ENCODE measurements at regions not wholly inside any gene's neighbourhood (a gene's known extent, or its start where the extent isn't known, plus 50 kb on each side); places are given as distances from the start of the nearest gene placed in this dataset.

DNA sequence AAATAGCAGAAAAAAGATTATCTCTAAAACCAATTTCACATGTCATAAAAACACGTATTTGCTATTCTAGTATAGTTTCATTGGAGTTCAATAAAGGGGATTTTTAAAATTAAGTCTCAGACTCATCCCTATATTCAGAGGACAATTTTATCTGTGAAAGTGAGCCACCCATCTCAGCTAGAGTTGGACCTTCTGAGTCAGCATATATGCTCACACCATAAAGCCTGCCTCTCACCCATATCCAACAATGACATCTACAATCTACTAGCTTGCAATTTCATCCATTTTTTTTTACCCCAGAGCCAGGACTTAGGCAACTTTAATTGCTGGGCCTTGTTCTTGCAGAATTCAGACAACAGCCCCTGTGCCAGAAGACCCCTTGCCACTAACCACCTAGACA, 165.3 kb upstream of the DYNLRB2 start:
- no peaks in the 10 kb centered on the region for H3K79me2 ChIP-seq (ENCODE audit: control insufficient read depth, low read length)
- H3K36me3 ChIP-seq (ENCODE audit: control insufficient read depth, low read length): no peaks in the 10 kb centered on the region
- TF ChIP-seq, protein P1, sequence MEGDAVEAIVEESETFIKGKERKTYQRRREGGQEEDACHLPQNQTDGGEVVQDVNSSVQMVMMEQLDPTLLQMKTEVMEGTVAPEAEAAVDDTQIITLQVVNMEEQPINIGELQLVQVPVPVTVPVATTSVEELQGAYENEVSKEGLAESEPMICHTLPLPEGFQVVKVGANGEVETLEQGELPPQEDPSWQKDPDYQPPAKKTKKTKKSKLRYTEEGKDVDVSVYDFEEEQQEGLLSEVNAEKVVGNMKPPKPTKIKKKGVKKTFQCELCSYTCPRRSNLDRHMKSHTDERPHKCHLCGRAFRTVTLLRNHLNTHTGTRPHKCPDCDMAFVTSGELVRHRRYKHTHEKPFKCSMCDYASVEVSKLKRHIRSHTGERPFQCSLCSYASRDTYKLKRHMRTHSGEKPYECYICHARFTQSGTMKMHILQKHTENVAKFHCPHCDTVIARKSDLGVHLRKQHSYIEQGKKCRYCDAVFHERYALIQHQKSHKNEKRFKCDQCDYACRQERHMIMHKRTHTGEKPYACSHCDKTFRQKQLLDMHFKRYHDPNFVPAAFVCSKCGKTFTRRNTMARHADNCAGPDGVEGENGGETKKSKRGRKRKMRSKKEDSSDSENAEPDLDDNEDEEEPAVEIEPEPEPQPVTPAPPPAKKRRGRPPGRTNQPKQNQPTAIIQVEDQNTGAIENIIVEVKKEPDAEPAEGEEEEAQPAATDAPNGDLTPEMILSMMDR (IDR thresholded peaks at IDR 0.05; ENCODE audit: low read depth, low read length, poor library complexity, severe bottlenecking): no peak
- TF ChIP-seq EZH2phosphoT487 (IDR thresholded peaks at IDR 0.05; ENCODE audit: borderline replicate concordance, low read length): no peak
- H3K4me1 ChIP-seq (ENCODE audit: control insufficient read depth, low read length): no peaks in the 10 kb centered on the region
- H3K4me3 ChIP-seq (ENCODE audit: low read length): no peak overlapping the region
- H3K9me3 ChIP-seq (ENCODE audit: control insufficient read depth, insufficient read depth, low read length): no peaks in the 10 kb centered on the region
- H3K27ac ChIP-seq (ENCODE audit: low read depth, low read length): no peak overlapping the region
- no peaks in the 10 kb centered on the region for H4K20me1 ChIP-seq (ENCODE audit: control insufficient read depth, insufficient read depth, low read depth, low read length)
- no peaks in the 10 kb centered on the region for H3K27me3 ChIP-seq (ENCODE audit: control insufficient read depth, low read length)
- no peak overlapping the region for H3K4me2 ChIP-seq (ENCODE audit: low read length)
- H3K9me2 ChIP-seq (replicated peaks; ENCODE audit: control insufficient read depth, low read length): no peaks in the 10 kb centered on the region
- H3F3A ChIP-seq (ENCODE audit: control insufficient read depth, insufficient read depth): no peaks in the 10 kb centered on the region

DNA sequence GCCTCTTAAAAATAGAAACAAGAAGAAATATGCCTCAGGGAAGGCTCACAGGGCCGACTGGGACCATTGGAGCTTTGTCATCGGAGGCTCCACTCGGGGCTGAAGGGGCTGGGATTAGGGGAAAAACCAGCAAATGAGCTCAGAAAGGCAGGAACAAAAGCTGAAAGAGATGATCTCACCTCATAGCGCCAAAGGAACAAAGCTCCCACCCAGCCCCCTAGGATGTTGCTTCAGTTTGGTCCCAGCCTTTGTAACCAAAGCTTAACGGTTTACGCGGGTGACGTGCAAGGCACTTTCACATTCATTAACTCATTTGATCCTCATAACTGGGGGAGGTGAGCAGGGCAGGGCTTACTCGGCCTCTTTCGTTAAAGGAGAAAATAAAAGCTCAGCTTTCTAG, 168.5 kb upstream of the DYNLRB2 start:
- H3K9me2 ChIP-seq (replicated peaks; ENCODE audit: control insufficient read depth, low read length): no peaks in the 10 kb centered on the region
- no peak overlapping the region for H3K4me3 ChIP-seq (ENCODE audit: low read length)
- no peaks in the 10 kb centered on the region for H4K20me1 ChIP-seq (ENCODE audit: control insufficient read depth, insufficient read depth, low read depth, low read length)
- H3K79me2 ChIP-seq (ENCODE audit: control insufficient read depth, low read length): no peaks in the 10 kb centered on the region
- TF ChIP-seq, protein P1 (IDR thresholded peaks at IDR 0.05; ENCODE audit: low read depth, low read length, poor library complexity, severe bottlenecking): no peak
- TF ChIP-seq EZH2phosphoT487 (IDR thresholded peaks at IDR 0.05; ENCODE audit: borderline replicate concordance, low read length): no peak
- H3K27ac ChIP-seq (ENCODE audit: low read depth, low read length): no peak overlapping the region
- H3K27me3 ChIP-seq (ENCODE audit: control insufficient read depth, low read length): no peaks in the 10 kb centered on the region
- H3K36me3 ChIP-seq (ENCODE audit: control insufficient read depth, low read length): no peaks in the 10 kb centered on the region
- H3K9me3 ChIP-seq (ENCODE audit: control insufficient read depth, insufficient read depth, low read length): no peaks in the 10 kb centered on the region
- H3F3A ChIP-seq (ENCODE audit: control insufficient read depth, insufficient read depth): no peaks in the 10 kb centered on the region
- no peak overlapping the region for H3K4me2 ChIP-seq (ENCODE audit: low read length)
- H3K4me1 ChIP-seq (ENCODE audit: control insufficient read depth, low read length): no peaks in the 10 kb centered on the region

DNA sequence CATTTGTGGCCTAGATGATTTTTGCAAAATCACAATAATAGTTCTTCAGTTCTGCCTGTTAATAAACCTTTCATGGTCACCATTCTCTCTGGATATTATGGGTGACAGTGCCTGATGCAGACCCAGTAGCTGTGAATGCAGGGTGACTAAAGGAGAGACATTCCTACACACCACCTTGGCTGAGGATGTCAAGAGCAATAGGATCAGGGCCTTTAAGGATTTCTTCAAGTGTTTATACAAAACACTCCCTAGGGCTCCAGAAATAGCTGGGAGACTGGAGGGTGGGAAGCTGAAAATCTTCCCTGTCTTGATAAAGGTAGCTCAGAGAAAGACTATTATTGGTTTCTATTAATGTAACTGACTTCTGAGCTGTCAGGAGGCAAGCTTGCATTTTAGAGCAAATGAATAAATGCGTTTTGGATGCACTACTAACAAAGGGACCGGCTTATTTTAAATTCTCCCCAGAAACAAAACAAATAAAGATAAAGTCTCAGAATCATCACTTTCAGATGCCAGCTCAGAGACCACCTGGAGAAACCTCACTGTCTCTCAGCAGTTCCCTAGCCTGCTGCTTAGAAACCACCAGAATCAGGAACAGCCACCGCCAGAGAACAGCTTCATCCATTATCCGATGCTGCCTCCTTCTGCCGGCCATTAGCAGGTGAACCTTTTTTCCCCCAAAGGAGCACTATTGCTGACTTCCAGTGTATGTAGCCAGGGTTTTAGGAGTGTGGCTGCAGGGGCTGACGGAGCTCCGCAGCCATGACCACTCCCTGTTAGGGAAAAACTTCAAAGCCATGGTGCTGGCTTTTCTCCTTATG, 171.4 kb upstream of the DYNLRB2 start:
- no peak overlapping the region for H3K4me3 ChIP-seq (ENCODE audit: low read length)
- no peak overlapping the region for H3K4me2 ChIP-seq (ENCODE audit: low read length)
- no peaks in the 10 kb centered on the region for H3K36me3 ChIP-seq (ENCODE audit: control insufficient read depth, low read length)
- H3K27me3 ChIP-seq (ENCODE audit: control insufficient read depth, low read length): no peaks in the 10 kb centered on the region
- no peak overlapping the region for H3K27ac ChIP-seq (ENCODE audit: low read depth, low read length)
- H3K79me2 ChIP-seq (ENCODE audit: control insufficient read depth, low read length): no peaks in the 10 kb centered on the region
- H3F3A ChIP-seq (ENCODE audit: control insufficient read depth, insufficient read depth): no peaks in the 10 kb centered on the region
- H3K4me1 ChIP-seq (ENCODE audit: control insufficient read depth, low read length): no peaks in the 10 kb centered on the region
- no peaks in the 10 kb centered on the region for H3K9me2 ChIP-seq (replicated peaks; ENCODE audit: control insufficient read depth, low read length)
- no peaks in the 10 kb centered on the region for H4K20me1 ChIP-seq (ENCODE audit: control insufficient read depth, insufficient read depth, low read depth, low read length)
- H3K9me3 ChIP-seq (ENCODE audit: control insufficient read depth, insufficient read depth, low read length): no peaks in the 10 kb centered on the region
- TF ChIP-seq, protein P1 (IDR thresholded peaks at IDR 0.05; ENCODE audit: low read depth, low read length, poor library complexity, severe bottlenecking): no peak

Measured in DOHH2 (cell line).